ENCODE measurements at regions not wholly inside any gene's neighbourhood (a gene's known extent, or its start where the extent isn't known, plus 50 kb on each side); places are given as distances from the start of the nearest gene placed in this dataset.

DNA sequence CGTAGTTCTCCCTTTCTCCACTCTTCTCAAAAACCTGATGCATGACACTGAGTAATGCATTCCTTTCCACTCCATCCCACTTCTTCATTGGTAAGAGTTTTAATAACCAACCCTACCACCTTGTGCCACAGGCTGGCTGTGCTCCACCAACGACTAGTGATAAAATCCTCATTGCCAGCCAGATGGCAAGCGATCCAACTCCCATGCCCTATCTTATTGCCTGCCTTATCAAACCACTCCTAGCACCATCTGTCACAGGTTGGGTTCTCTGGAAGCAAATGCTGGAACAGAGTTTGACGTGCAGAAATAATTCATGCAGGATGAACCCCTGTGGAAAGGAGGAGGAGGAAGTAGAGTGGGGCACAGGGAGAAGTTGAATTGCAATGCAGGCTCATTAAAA, 99.5 kb downstream of the CHD9NB start:
- peak; percentile 61 for DNase-seq
- peaks cover 0 to 9% (median 0%) of the 10 kb centered on the region in 4 donors for H3K4me1 ChIP-seq
- in situ Hi-C loops (cut with MboI; ENCODE audit: low pct_ligation_motif_present in 1 of 4, low pct_unique_long_range_greater_than_20kb in 1 of 4, low sequenced_read_pairs in 3 of 4) (no loop called here), intact Hi-C loops (cut with DNase I; ENCODE audit: low total_unique reads) (no loop called here)
- 48% methylated on average over 3 to 4 of the region's 4 CpGs for WGBS, 2 donors (ENCODE audit: low coverage in 1 of 2)
- no peaks in the 10 kb centered on the region for H3K36me3 ChIP-seq
- no peaks in the 10 kb centered on the region for H3K9me3 ChIP-seq
- no peaks in the 10 kb centered on the region for H3K27me3 ChIP-seq
- TF ChIP-seq, protein P1, sequence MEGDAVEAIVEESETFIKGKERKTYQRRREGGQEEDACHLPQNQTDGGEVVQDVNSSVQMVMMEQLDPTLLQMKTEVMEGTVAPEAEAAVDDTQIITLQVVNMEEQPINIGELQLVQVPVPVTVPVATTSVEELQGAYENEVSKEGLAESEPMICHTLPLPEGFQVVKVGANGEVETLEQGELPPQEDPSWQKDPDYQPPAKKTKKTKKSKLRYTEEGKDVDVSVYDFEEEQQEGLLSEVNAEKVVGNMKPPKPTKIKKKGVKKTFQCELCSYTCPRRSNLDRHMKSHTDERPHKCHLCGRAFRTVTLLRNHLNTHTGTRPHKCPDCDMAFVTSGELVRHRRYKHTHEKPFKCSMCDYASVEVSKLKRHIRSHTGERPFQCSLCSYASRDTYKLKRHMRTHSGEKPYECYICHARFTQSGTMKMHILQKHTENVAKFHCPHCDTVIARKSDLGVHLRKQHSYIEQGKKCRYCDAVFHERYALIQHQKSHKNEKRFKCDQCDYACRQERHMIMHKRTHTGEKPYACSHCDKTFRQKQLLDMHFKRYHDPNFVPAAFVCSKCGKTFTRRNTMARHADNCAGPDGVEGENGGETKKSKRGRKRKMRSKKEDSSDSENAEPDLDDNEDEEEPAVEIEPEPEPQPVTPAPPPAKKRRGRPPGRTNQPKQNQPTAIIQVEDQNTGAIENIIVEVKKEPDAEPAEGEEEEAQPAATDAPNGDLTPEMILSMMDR (IDR thresholded peaks at IDR 0.05): no peak
- TF ChIP-seq POLR2AphosphoS5 (IDR thresholded peaks at IDR 0.05): peak; percentile 50 to 77 (median 70)
- H3K27ac ChIP-seq: peak overlapping the region in 3 of 4 donors; percentile 10 to 52 (median 36)
- H3K4me3 ChIP-seq: no peak overlapping the region

DNA sequence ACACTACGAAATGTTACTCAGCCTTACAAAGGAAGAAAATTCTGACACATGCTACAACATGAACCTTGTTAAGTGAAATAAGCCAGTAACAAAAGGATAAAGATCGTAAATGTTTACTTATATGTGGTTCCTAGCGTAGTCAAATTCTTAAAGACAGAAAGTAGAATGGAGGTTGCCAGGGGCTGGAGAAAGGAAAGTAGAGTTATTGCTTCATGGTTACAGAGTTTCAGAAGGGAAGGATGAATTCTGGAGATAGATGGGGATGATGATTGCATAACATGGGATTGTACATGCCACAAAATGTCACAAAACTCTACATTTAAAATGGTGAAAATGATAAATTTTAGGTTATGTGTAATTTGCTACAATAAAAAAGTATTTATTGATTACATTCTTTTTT, 103.8 kb downstream of the CHD9NB start:
- H3K36me3 ChIP-seq: no peaks in the 10 kb centered on the region
- WGBS, 2 donors (ENCODE audit: low coverage in 1 of 2): 76 to 81% methylated on average over 3 of the region's 3 CpGs
- H3K9me3 ChIP-seq: peaks cover 0 to 2% of the 10 kb centered on the region in 2 donors
- in situ Hi-C loops (cut with MboI; ENCODE audit: low pct_ligation_motif_present in 1 of 4, low pct_unique_long_range_greater_than_20kb in 1 of 4, low sequenced_read_pairs in 3 of 4) (no loop called here), intact Hi-C loops (cut with DNase I; ENCODE audit: low total_unique reads) (no loop called here)
- H3K27me3 ChIP-seq: no peaks in the 10 kb centered on the region
- TF ChIP-seq, protein P1 (IDR thresholded peaks at IDR 0.05): no peak
- TF ChIP-seq POLR2A (IDR thresholded peaks at IDR 0.05) (no peak), POLR2AphosphoS5 (IDR thresholded peaks at IDR 0.05) (no peak), EP300 (IDR thresholded peaks at IDR 0.05; ENCODE audit: low read depth) (no peak)
- H3K4me1 ChIP-seq: peaks cover 0 to 5% (median 0%) of the 10 kb centered on the region in 4 donors
- DNase-seq: no peak
- no peak overlapping the region for H3K27ac ChIP-seq
- H3K4me3 ChIP-seq: no peak overlapping the region

DNA sequence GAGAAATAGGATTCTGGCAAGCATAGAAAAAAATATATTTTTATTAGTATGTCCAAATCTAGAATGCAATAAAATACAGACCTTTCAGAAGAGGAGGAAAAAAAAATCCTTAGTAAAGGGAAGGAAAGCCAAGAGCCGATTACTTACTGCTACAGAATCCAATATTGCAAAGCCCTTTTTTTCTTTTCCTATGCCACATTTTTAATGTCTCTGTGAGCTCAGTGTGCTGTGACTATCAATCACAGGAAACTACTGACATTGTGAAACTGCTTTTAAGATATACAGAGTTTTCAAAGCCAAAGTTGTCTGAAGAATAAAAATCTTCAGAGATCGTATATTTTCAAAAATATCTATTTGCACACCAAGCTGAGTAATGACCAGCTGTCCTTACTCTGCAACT, 120.4 kb downstream of the CHD9NB start:
- no peak for DNase-seq
- Histone ChIP-seq H3K4me1 (no peaks in the 10 kb centered on the region), H3K27me3 (no peaks in the 10 kb centered on the region), H3K4me3 (no peak overlapping the region), H3K27ac (no peak overlapping the region), H3K36me3 (no peaks in the 10 kb centered on the region), H3K9me3 (no peaks in the 10 kb centered on the region)
- WGBS, 2 donors (ENCODE audit: low coverage in 1 of 2): 54 to 57% methylated on average over 2 of the region's 2 CpGs
- TF ChIP-seq POLR2AphosphoS5 (IDR thresholded peaks at IDR 0.05) (no peak), POLR2A (IDR thresholded peaks at IDR 0.05) (no peak)
- TF ChIP-seq, protein P1 (IDR thresholded peaks at IDR 0.05): no peak
- in situ Hi-C loops (cut with MboI; ENCODE audit: low pct_ligation_motif_present in 1 of 4, low pct_unique_long_range_greater_than_20kb in 1 of 4, low sequenced_read_pairs in 3 of 4): no loop called here
- intact Hi-C loops (cut with DNase I; ENCODE audit: low total_unique reads): no loop called here

DNA sequence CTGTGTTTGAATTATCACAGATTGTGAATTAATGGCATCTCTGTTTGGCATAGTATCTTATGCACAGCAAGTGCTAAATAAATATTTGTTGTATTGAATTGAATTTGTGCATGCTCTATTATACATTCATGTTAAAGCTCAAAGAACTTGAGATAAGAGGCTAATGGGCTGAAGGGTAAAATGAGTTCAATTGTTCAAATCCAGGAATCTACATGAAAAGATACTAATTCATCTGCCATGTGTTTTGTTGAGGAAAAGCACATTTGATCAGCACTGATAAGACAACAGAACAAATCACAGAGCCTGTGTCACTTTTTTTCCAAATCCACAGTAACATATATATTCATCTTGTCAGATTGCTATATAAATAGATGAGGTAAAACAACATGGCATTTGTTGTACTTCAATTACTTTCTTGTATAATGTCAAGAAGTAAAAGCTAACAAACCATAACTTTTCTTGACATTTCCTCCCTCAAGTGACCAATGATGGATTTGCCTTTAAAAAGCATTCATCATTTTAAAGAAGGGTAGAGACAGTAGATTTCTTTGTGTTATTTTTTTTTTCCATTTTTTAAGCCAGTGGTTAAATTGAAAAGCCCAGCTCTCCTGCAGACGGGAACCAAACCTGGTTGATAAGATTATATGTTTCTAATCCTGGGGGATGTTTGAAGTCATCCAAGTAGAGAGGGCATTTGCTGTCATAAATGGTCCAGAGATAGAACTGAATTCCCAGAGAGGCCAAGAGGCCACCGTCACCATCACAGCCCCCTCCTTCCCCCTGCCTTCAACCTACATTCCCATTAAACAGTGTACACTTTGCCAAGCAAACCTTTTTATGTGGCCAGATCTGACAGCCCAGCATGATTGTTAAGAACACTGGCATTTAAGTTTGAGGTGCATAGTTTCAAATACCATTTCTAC, 123.0 kb downstream of the CHD9NB start:
- DNase-seq: no peak
- no peak overlapping the region for H3K27ac ChIP-seq
- no peaks in the 10 kb centered on the region for H3K36me3 ChIP-seq
- no peaks in the 10 kb centered on the region for H3K4me1 ChIP-seq
- WGBS, 2 donors (ENCODE audit: low coverage in 1 of 2): 50 to 61% methylated on average over 1 to 2 of the region's 2 CpGs
- no peaks in the 10 kb centered on the region for H3K9me3 ChIP-seq
- no peaks in the 10 kb centered on the region for H3K27me3 ChIP-seq
- intact Hi-C loops (cut with DNase I; ENCODE audit: low total_unique reads): no loop called here
- no peak overlapping the region for H3K4me3 ChIP-seq
- TF ChIP-seq, protein P1 (IDR thresholded peaks at IDR 0.05): no peak
- no peak for TF ChIP-seq POLR2A (IDR thresholded peaks at IDR 0.05)
- no peak for TF ChIP-seq EP300 (IDR thresholded peaks at IDR 0.05; ENCODE audit: low read depth)
- TF ChIP-seq POLR2AphosphoS5 (IDR thresholded peaks at IDR 0.05): no peak
- in situ Hi-C loops (cut with MboI; ENCODE audit: low pct_ligation_motif_present in 1 of 4, low pct_unique_long_range_greater_than_20kb in 1 of 4, low sequenced_read_pairs in 3 of 4): no loop called here

Data from transverse colon (tissue), 4 donors.